ENCODE measurements at regions not wholly inside any gene's neighbourhood (a gene's known extent, or its start where the extent isn't known, plus 50 kb on each side); places are given as distances from the start of the nearest gene placed in this dataset.

- no peak for FAIRE-seq
- no peak for DNase-seq (ENCODE audit: insufficient read length, low spot score)
These were observed 182.8 kb upstream of the CDC14C start for GRCh38 chr7:48741545-48741944.

GRCh38 chr7:48742079-48742798, 182.1 kb upstream of the CDC14C start:
- TF ChIP-seq CTCF (IDR thresholded peaks at IDR 0.05; ENCODE audit: insufficient read depth, missing control alignments) = no peak
- DNase-seq (ENCODE audit: insufficient read length, low spot score) (no peak), FAIRE-seq (no peak)

More at GRCh38 chr7:48741545-48741944, 182.8 kb upstream of the CDC14C start:
- TF ChIP-seq CTCF (IDR thresholded peaks at IDR 0.05; ENCODE audit: insufficient read depth, missing control alignments) = no peak

GRCh38 chr7:48748081-48748833, 176.1 kb upstream of the CDC14C start:
- no peak for DNase-seq (ENCODE audit: insufficient read length, low spot score)
- TF ChIP-seq CTCF (IDR thresholded peaks at IDR 0.05; ENCODE audit: insufficient read depth, missing control alignments) = no peak
- no peak for FAIRE-seq

- DNase-seq (ENCODE audit: insufficient read length, low spot score) (no peak), FAIRE-seq (no peak)
- no peak for TF ChIP-seq CTCF (IDR thresholded peaks at IDR 0.05; ENCODE audit: insufficient read depth, missing control alignments)
These were observed 169.2 kb upstream of the CDC14C start for GRCh38 chr7:48755061-48755555.

GRCh38 chr7:48759431-48760080, 164.8 kb upstream of the CDC14C start:
- TF ChIP-seq CTCF (IDR thresholded peaks at IDR 0.05; ENCODE audit: insufficient read depth, missing control alignments) = no peak
- DNase-seq (ENCODE audit: insufficient read length, low spot score) = no peak
- peak; percentile 93 for FAIRE-seq

GRCh38 chr7:48760528-48761265, 163.7 kb upstream of the CDC14C start:
- no peak for FAIRE-seq
- no peak for TF ChIP-seq CTCF (IDR thresholded peaks at IDR 0.05; ENCODE audit: insufficient read depth, missing control alignments)
- DNase-seq (ENCODE audit: insufficient read length, low spot score) = no peak

All from D721Med (cell line).